ENCODE measurements at regions not wholly inside any gene's neighbourhood (a gene's known extent, or its start where the extent isn't known, plus 50 kb on each side); places are given as distances from the start of the nearest gene placed in this dataset.

- TF ChIP-seq SOX13 (IDR thresholded peaks at IDR 0.05) (no peak), SOX13 (CRISPR knock-in tag; conservative IDR thresholded peaks at IDR 0.05 in 1 of 2, IDR thresholded peaks at IDR 0.05 in 1 of 2) (peak in 1 of 2 experiments; percentile 69; a peak in 2 of 4 replicates), ZNF777 (CRISPR knock-in tag; IDR thresholded peaks at IDR 0.05) (no peak)
These were observed 182.7 kb downstream of the AHR start (continued) for GRCh38 chr7:17481118-17481517.

GRCh38 chr7:17485368-17485767 lies 186.9 kb downstream of the AHR start:
- no peak for FAIRE-seq
- Histone ChIP-seq H3K9ac (ENCODE audit: insufficient read depth, low read depth, low read length) (no peak overlapping the region), H3K27ac (ENCODE audit: extremely low read length, insufficient read depth, low read length) (no peak overlapping the region), H4K20me1 (ENCODE audit: insufficient read depth, low read length) (no peaks in the 10 kb centered on the region), H3K27me3 (ENCODE audit: control insufficient read depth in 1 of 2, insufficient read depth in 2 of 2, low read length in 2 of 2) (no peaks in the 10 kb centered on the region), H3K79me2 (ENCODE audit: insufficient read depth, low read length) (no peaks in the 10 kb centered on the region), H3K4me1 (ENCODE audit: insufficient read depth, low read length) (peaks cover 26% of the 10 kb centered on the region), H3K36me3 (replicated peaks in 1 of 2; ENCODE audit: control insufficient read depth in 1 of 2, insufficient read depth in 2 of 2, low read length in 2 of 2) (no peaks in the 10 kb centered on the region), H3K9me3 (ENCODE audit: low read length) (no peaks in the 10 kb centered on the region), H2AFZ (ENCODE audit: low read length) (no peak overlapping the region), H3K4me3 (replicated peaks in 1 of 3; ENCODE audit: insufficient read depth in 1 of 3, low read depth in 2 of 3, low read length in 3 of 3) (no peak overlapping the region), H3K4me2 (ENCODE audit: low read depth, low read length) (no peak overlapping the region)
- intact Hi-C loops (cut with micrococcal nuclease; ENCODE audit: unreplicated experiment) (no loop called here), in situ Hi-C loops (cut with HindIII; ENCODE audit: extremely low pct_ligation_motif_present, low pct_unique_long_range_greater_than_20kb) (no loop called here)
- POLR2A ChIA-PET = no interaction called here
- WGBS (ENCODE audit: low lambda C conversion rate) = 70% methylated on average over 1 of the region's 1 CpG
- TF ChIP-seq HMG20B (CRISPR knock-in tag; conservative IDR thresholded peaks at IDR 0.05) = no peak
- TF ChIP-seq GATAD2A (CRISPR knock-in tag; IDR thresholded peaks at IDR 0.05) = peak; percentile 47
- TF ChIP-seq EP300 (IDR thresholded peaks at IDR 0.05; ENCODE audit: low read depth in 2 of 2, low read length in 2 of 2) = no peak
- no peak for TF ChIP-seq EP300 (CRISPR knock-in tag; IDR thresholded peaks at IDR 0.05; ENCODE audit: borderline replicate concordance)
- no peak for TF ChIP-seq WIZ (CRISPR knock-in tag; IDR thresholded peaks at IDR 0.05)
- TF ChIP-seq ZMYM3 (CRISPR knock-in tag; IDR thresholded peaks at IDR 0.05) = no peak
- TF ChIP-seq ZFP36 (IDR thresholded peaks at IDR 0.05; ENCODE audit: borderline replicate concordance, low read depth, low read length, partially characterized antibody) = no peak
- no peak for TF ChIP-seq FOXO1 (CRISPR knock-in tag; IDR thresholded peaks at IDR 0.05)
- TF ChIP-seq BRD4 (CRISPR knock-in tag; IDR thresholded peaks at IDR 0.05) = no peak
- TF ChIP-seq FOXA3 (CRISPR knock-in tag; IDR thresholded peaks at IDR 0.05) = peak; percentile 52; the same call in 1 of the 2 replicates
- TF ChIP-seq SOX6 (IDR thresholded peaks at IDR 0.05) = no peak
- 0 out of 2 replicates have a peak, but pooled peaks have one; percentile 16 for TF ChIP-seq SOX6 (CRISPR knock-in tag; IDR thresholded peaks at IDR 0.05)
- TF ChIP-seq PLRG1 (conservative IDR thresholded peaks at IDR 0.05) = no peak
- TF ChIP-seq, protein P1, sequence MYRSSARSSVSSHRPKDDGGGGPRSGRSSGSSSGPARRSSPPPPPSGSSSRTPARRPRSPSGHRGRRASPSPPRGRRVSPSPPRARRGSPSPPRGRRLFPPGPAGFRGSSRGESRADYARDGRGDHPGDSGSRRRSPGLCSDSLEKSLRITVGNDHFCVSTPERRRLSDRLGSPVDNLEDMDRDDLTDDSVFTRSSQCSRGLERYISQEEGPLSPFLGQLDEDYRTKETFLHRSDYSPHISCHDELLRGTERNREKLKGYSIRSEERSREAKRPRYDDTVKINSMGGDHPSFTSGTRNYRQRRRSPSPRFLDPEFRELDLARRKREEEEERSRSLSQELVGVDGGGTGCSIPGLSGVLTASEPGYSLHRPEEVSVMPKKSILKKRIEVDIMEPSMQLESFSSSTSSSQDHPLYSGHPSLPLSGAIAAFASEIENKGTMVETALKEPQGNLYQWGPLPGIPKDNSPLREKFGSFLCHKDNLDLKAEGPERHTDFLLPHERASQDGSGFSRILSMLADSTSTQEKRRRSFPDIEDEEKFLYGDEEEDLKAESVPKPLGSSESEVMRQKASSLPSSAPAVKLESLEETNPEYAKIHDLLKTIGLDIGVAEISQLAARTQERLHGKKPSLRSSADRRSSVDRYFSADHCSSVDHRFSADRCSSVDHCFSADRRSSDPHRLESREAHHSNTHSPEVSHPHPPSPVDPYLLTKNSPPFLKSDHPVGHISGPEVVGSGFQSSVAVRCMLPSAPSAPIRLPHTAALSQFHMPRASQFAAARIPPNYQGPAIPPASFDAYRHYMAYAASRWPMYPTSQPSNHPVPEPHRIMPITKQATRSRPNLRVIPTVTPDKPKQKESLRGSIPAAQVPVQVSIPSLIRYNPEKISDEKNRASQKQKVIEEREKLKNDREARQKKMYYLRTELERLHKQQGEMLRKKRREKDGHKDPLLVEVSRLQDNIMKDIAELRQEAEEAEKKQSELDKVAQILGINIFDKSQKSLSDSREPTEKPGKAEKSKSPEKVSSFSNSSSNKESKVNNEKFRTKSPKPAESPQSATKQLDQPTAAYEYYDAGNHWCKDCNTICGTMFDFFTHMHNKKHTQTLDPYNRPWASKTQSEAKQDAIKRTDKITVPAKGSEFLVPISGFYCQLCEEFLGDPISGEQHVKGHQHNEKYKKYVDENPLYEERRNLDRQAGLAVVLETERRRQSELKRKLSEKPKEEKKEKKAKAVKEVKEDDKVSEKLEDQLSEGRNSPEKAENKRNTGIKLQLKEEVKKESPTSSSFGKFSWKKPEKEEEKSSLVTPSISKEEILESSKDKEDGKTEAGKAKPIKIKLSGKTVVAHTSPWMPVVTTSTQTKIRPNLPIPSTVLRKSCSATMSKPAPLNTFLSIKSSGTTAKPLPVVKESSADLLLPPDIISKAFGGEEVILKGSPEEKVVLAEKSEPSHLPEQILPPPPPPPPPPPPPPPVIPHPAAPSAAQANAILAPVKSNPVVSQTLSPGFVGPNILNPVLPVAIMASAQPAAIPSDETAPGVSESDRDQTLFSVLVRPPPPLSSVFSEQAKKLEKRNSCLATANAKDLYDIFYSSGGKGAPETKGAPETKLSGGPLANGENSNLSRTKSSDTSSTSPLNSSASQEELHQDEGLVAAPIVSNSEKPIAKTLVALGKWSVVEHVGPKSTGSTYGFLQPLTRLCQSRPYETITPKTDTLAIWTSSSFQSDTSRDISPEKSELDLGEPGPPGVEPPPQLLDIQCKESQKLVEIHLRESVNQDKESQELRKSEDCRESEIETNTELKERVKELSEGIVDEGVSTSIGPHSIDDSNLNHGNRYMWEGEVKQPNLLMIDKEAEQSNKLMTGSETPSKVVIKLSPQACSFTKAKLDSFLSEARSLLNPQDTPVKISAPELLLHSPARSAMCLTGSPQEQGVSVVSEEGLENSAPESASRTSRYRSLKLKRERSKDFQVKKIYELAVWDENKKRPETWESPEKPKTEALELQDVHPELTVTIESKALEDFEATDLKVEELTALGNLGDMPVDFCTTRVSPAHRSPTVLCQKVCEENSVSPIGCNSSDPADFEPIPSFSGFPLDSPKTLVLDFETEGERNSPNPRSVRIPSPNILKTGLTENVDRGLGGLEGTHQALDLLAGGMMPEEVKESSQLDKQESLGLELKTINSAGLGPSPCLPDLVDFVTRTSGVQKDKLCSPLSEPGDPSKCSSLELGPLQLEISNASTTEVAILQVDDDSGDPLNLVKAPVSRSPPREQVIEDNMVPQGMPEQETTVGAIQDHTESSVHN (CRISPR knock-in tag; IDR thresholded peaks at IDR 0.05) = no peak
- TF ChIP-seq SIX1 (CRISPR knock-in tag; IDR thresholded peaks at IDR 0.05; ENCODE audit: borderline replicate concordance) = peak; percentile 86; the same call in 1 of the 2 replicates
- CTCF ChIA-PET (ENCODE audit: low intra/inter-chr PET ratio, low total read pairs) = no interaction called here
- no peak for DNase-seq (ENCODE audit: low spot score)
- no TSS peak for BruUV-seq (replicated peaks)
- no peak for ATAC-seq

Measured in HepG2 (cell line).